Bronchial epithelial cell (primary cell): ENCODE measurements at regions not wholly inside any gene's neighbourhood (a gene's known extent, or its start where the extent isn't known, plus 50 kb on each side); places are given as distances from the start of the nearest gene placed in this dataset.

Experiments
- DNase-seq: peaks from one replicate; pipeline ENCODE4 v3.0.0-alpha.2; 2010; ENCODE audit warnings: low read depth
- FAIRE-seq: peaks from 2 replicates; lab custom pipeline; 2011; peaks lifted over from hg19 to GRCh38; lab: Jason Lieb, UNC
- H3K27me3 ChIP-seq: 2 replicates; pipeline ENCODE4 v1.5.1; 2011; ENCODE audit warnings: low read length; ENCODE audit not compliant: control insufficient read depth, insufficient read depth
- H3K36me3 ChIP-seq: 2 replicates; pipeline ENCODE4 v1.5.1; 2011; ENCODE audit warnings: low read length; ENCODE audit not compliant: control insufficient read depth, insufficient read depth
- H3K4me3 ChIP-seq: 2 replicates; pipeline ENCODE4 v1.5.1; 2011; ENCODE audit warnings: mild to moderate bottlenecking, low read depth, low read length, control low read depth
- TF ChIP-seq, protein P1 (sequence below): IDR thresholded peaks from 2 replicates; pipeline ENCODE4 v1.5.1; 2011; ENCODE audit warnings: mild to moderate bottlenecking, moderate library complexity, low read length, control low read depth, inconsistent platforms; ENCODE audit not compliant: insufficient read depth, severe bottlenecking

DNA sequence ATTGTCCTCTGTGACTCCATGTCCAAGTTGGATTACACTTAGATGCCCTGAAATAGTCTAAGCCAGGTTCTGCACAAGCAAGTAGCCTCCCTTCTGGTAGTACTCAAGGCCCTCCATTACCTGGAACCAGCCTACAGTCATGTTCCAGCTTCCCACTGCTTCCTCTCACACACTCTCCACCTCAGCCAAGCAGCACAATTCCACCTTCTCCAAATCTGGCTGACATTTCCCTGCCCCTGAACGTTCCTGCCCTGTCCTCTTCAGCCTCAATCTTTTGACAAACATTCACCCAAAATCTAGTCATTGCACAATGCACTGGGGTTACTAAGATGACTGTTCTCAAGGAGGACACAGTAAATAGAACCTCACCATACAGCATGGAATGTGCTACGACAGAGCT is 95.3 kb upstream of the KLHL29 start:
- no peaks in the 10 kb centered on the region for H3K27me3 ChIP-seq
- no peak overlapping the region for H3K4me3 ChIP-seq
- TF ChIP-seq, protein P1, sequence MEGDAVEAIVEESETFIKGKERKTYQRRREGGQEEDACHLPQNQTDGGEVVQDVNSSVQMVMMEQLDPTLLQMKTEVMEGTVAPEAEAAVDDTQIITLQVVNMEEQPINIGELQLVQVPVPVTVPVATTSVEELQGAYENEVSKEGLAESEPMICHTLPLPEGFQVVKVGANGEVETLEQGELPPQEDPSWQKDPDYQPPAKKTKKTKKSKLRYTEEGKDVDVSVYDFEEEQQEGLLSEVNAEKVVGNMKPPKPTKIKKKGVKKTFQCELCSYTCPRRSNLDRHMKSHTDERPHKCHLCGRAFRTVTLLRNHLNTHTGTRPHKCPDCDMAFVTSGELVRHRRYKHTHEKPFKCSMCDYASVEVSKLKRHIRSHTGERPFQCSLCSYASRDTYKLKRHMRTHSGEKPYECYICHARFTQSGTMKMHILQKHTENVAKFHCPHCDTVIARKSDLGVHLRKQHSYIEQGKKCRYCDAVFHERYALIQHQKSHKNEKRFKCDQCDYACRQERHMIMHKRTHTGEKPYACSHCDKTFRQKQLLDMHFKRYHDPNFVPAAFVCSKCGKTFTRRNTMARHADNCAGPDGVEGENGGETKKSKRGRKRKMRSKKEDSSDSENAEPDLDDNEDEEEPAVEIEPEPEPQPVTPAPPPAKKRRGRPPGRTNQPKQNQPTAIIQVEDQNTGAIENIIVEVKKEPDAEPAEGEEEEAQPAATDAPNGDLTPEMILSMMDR = no peak
- H3K36me3 ChIP-seq = no peaks in the 10 kb centered on the region
- FAIRE-seq (no peak), DNase-seq (no peak)

GRCh38 chr2:23291239-23291638 is 93.7 kb upstream of the KLHL29 start:
- H3K27me3 ChIP-seq = peaks cover 1% of the 10 kb centered on the region
- no peak for FAIRE-seq
- H3K4me3 ChIP-seq = no peak overlapping the region
- H3K36me3 ChIP-seq = no peaks in the 10 kb centered on the region
- TF ChIP-seq, protein P1 = no peak
- DNase-seq = peak; percentile 15

DNA sequence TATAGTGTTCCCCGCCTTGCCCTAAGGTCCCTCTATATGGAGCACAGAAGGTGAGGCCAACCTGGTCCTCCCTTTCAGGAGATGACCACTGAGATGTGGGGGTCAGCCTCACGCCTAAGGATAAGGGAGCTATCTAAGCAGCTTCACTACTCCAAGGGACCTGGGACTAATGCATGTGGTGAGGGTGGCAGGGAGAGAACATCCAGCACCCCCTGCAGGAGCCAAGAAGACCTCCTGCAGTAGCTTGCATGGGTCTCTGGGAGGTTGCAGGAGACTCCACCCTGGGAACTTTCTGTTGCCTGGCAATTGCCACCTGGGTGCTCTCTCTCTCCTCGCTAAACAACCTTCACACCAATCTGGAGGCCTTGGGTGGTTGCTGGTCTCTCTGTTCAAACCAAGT is 93.0 kb upstream of the KLHL29 start:
- no peak overlapping the region for H3K4me3 ChIP-seq
- DNase-seq = no peak
- TF ChIP-seq, protein P1 = no peak
- FAIRE-seq = no peak
- no peaks in the 10 kb centered on the region for H3K36me3 ChIP-seq
- peaks cover 2% of the 10 kb centered on the region for H3K27me3 ChIP-seq

GRCh38 chr2:23293063-23293462 is 91.9 kb upstream of the KLHL29 start:
- no peak for FAIRE-seq
- TF ChIP-seq, protein P1 = no peak

GRCh38 chr2:23293731-23294130 is 91.2 kb upstream of the KLHL29 start:
- FAIRE-seq = no peak
- DNase-seq = no peak
- Histone ChIP-seq H3K4me3 (no peak overlapping the region), H3K36me3 (no peaks in the 10 kb centered on the region), H3K27me3 (peaks cover 2% of the 10 kb centered on the region)
- TF ChIP-seq, protein P1 = no peak

More at GRCh38 chr2:23293063-23293462, 91.9 kb upstream of the KLHL29 start:
- Histone ChIP-seq H3K4me3 (no peak overlapping the region), H3K27me3 (peaks cover 2% of the 10 kb centered on the region), H3K36me3 (no peaks in the 10 kb centered on the region)
- DNase-seq = no peak

DNA sequence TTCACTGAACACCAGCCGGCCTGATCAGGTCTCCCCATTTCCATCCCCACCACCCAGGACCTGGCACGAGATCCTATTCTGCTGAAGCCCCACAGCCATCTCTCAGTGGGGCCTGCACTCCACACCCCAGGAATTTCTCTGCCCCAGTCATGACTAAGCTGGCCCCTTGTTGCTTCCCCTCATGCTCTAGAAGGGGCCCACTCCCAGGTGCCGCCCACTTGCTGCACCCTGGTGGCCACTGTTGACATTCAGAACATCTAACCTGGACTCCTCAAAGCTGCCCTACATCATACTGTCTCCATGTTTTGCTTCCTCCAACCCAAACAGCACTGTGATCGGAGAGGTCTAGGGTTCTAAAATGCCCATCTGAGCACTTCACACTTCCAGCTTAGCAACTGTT is 90.7 kb upstream of the KLHL29 start:
- no peaks in the 10 kb centered on the region for H3K36me3 ChIP-seq
- no peak for FAIRE-seq
- DNase-seq = no peak
- H3K27me3 ChIP-seq = peaks cover 2% of the 10 kb centered on the region
- H3K4me3 ChIP-seq = no peak overlapping the region
- TF ChIP-seq, protein P1 = no peak
